GM12872 (cell line): ENCODE measurements at regions not wholly inside any gene's neighbourhood (a gene's known extent, or its start where the extent isn't known, plus 50 kb on each side); places are given as distances from the start of the nearest gene placed in this dataset.

Experiments used
- TF ChIP-seq, protein P1 (sequence below): IDR thresholded peaks from 3 replicates; pipeline ENCODE4 v1.5.1; 2011; ENCODE audit warnings: low read depth, mild to moderate bottlenecking, low read length, moderate library complexity; ENCODE audit not compliant: insufficient read depth

- TF ChIP-seq, protein P1, sequence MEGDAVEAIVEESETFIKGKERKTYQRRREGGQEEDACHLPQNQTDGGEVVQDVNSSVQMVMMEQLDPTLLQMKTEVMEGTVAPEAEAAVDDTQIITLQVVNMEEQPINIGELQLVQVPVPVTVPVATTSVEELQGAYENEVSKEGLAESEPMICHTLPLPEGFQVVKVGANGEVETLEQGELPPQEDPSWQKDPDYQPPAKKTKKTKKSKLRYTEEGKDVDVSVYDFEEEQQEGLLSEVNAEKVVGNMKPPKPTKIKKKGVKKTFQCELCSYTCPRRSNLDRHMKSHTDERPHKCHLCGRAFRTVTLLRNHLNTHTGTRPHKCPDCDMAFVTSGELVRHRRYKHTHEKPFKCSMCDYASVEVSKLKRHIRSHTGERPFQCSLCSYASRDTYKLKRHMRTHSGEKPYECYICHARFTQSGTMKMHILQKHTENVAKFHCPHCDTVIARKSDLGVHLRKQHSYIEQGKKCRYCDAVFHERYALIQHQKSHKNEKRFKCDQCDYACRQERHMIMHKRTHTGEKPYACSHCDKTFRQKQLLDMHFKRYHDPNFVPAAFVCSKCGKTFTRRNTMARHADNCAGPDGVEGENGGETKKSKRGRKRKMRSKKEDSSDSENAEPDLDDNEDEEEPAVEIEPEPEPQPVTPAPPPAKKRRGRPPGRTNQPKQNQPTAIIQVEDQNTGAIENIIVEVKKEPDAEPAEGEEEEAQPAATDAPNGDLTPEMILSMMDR, result no peak
Observed at GRCh38 chr5:114695292-114695904, 333.5 kb downstream of the KCNN2 start.

DNA sequence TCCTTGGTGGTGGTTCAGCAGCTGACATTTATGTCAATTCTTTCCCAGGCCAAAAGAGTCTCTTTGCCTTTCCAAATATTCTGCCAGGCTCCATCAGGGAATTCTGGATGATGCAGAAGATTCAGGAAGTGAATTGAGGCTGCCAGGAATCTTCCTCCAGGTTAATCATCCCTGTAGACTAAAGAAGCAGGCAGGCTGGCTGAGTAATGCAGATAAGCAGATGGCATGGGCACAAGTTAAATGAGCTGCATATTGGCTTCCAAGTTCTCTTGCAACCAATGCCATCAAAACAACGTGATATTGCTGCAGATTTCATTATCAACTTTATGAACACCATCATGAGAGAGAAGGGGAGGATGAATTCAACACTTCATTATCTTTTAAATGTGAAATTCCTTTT is 324.5 kb downstream of the KCNN2 start:
- TF ChIP-seq, protein P1, result no peak

DNA sequence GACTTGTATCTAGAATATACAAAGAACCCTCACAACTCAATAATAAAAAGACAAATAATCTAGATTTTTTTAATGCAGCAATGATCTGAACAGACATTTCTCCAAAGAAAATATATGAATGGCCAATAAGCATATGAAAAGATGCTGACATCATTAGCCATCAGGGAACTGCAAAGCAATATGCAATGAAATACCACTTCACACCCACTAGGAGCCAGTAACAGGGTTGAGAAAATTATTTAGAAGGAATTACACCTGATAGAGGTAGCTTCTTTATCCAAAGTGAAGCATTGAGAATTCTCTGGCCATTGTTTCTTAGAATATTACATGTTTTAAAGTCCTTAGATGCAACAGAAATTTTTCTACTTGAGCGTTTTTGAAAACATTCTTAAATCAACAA is 316.9 kb downstream of the KCNN2 start:
- TF ChIP-seq, protein P1, result no peak

DNA sequence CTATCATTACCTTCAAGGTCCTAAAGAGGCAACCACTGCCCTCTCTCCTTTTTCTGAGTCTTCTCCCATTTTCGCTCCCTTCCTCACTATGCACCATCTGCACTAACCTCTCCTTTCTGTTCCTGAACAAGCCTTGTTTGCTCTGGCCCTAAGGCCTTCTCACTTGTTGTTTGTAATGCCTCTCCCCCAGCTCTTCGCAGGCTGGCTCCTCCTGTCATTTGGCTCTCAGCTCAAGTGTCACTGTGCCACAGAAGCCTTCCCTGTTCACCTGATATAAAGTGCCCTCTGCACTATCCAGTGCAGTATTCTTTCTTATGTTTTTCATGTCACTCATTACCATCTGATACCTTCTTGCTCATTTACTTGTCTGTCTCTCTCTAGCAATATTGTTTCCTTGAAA is 303.7 kb downstream of the KCNN2 start:
- TF ChIP-seq, protein P1, result no peak

GRCh38 chr5:114660791-114661190 is 298.9 kb downstream of the KCNN2 start:
- TF ChIP-seq, protein P1, result no peak

DNA sequence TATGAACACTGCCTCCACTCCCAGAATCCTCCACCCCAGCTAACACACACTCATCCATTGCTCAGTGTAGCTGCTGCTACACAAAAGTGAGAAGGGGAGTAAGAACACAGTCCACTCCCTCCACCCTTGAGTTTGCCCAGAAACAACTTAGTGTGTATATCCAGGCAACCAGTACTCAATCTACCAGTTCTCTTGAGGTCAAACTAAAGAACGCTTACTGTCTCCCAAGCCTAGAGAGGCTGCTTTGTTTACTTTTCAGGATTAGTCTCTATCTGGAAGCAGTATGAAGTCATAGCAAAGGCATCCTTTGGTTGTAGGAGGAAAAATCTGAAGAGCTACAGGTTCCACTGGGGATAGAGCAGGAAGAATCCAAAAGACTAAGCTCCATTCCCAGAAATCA is 296.3 kb downstream of the KCNN2 start:
- TF ChIP-seq, protein P1, result no peak

- TF ChIP-seq, protein P1, result no peak
Observed at GRCh38 chr5:114657342-114658130, 295.7 kb downstream of the KCNN2 start.
